ENCODE measurements at regions not wholly inside any gene's neighbourhood (a gene's known extent, or its start where the extent isn't known, plus 50 kb on each side); places are given as distances from the start of the nearest gene placed in this dataset.
A peak's percentile ranks its signal among the peaks of the same experiment; 100 is the strongest.

GRCh38 chr1:189351960-189352359 lies 1125.7 kb downstream of the BRINP3 start:
- H3K79me2 ChIP-seq (replicated peaks; ENCODE audit: insufficient read depth) = no peaks in the 10 kb centered on the region
- no peak overlapping the region for H3K4me2 ChIP-seq
- no peak overlapping the region for H3K4me3 Mint-ChIP-seq
- no peaks in the 10 kb centered on the region for H3F3A ChIP-seq (replicated peaks; ENCODE audit: low read depth)
- no peaks in the 10 kb centered on the region for H3K9me3 Mint-ChIP-seq
- no peaks in the 10 kb centered on the region for H3K4me1 ChIP-seq (ENCODE audit: insufficient read depth)
- DNase-seq (ENCODE audit: low spot score) (no peak), ATAC-seq (no peak)
- H3K36me3 Mint-ChIP-seq (ENCODE audit: low read depth) = no peaks in the 10 kb centered on the region
- no peak overlapping the region for H3K27ac Mint-ChIP-seq
- H3K27me3 ChIP-seq (ENCODE audit: insufficient read depth) = no peaks in the 10 kb centered on the region
- H3K36me3 ChIP-seq (ENCODE audit: insufficient read depth) = no peaks in the 10 kb centered on the region
- H3K4me3 ChIP-seq = no peak overlapping the region
- TF ChIP-seq ETS1 (IDR thresholded peaks at IDR 0.05) = no peak
- TF ChIP-seq NANOG (IDR thresholded peaks at IDR 0.05; ENCODE audit: borderline replicate concordance) = no peak
- TF ChIP-seq POLR2AphosphoS5 (IDR thresholded peaks at IDR 0.05; ENCODE audit: low read depth) = no peak
- TF ChIP-seq ZNF114 (CRISPR knock-in tag; IDR thresholded peaks at IDR 0.05) = no peak
- TF ChIP-seq REST (IDR thresholded peaks at IDR 0.05; ENCODE audit: unreplicated experiment) = no peak
- TF ChIP-seq ZNF462 (CRISPR knock-in tag; IDR thresholded peaks at IDR 0.05) = no peak
- TF ChIP-seq STAT1 (IDR thresholded peaks at IDR 0.05; ENCODE audit: unreplicated experiment) = no peak
- TF ChIP-seq EZH2phosphoT487 (IDR thresholded peaks at IDR 0.05; ENCODE audit: unreplicated experiment) = no peak
- no peaks in the 10 kb centered on the region; the same call in 2 of the 3 replicates for H3K4me1 Mint-ChIP-seq
- no peak overlapping the region for H3K27ac ChIP-seq (ENCODE audit: low read depth)
- H3K9me2 ChIP-seq (ENCODE audit: insufficient read depth) = no peaks in the 10 kb centered on the region
- H4K20me1 ChIP-seq (replicated peaks; ENCODE audit: insufficient read depth) = no peaks in the 10 kb centered on the region
- H2AFZ ChIP-seq = 0 out of 2 replicates have a peak overlapping the region, but pooled peaks have one; percentile 11
- H3K27me3 Mint-ChIP-seq (ENCODE audit: insufficient read depth, low read depth, poor library complexity) = peaks cover 2% of the 10 kb centered on the region

Data from GM23338 (cell line).